ENCODE measurements at regions not wholly inside any gene's neighbourhood (a gene's known extent, or its start where the extent isn't known, plus 50 kb on each side); places are given as distances from the start of the nearest gene placed in this dataset.
A peak's percentile ranks its signal among the peaks of the same experiment; 100 is the strongest.

DNA sequence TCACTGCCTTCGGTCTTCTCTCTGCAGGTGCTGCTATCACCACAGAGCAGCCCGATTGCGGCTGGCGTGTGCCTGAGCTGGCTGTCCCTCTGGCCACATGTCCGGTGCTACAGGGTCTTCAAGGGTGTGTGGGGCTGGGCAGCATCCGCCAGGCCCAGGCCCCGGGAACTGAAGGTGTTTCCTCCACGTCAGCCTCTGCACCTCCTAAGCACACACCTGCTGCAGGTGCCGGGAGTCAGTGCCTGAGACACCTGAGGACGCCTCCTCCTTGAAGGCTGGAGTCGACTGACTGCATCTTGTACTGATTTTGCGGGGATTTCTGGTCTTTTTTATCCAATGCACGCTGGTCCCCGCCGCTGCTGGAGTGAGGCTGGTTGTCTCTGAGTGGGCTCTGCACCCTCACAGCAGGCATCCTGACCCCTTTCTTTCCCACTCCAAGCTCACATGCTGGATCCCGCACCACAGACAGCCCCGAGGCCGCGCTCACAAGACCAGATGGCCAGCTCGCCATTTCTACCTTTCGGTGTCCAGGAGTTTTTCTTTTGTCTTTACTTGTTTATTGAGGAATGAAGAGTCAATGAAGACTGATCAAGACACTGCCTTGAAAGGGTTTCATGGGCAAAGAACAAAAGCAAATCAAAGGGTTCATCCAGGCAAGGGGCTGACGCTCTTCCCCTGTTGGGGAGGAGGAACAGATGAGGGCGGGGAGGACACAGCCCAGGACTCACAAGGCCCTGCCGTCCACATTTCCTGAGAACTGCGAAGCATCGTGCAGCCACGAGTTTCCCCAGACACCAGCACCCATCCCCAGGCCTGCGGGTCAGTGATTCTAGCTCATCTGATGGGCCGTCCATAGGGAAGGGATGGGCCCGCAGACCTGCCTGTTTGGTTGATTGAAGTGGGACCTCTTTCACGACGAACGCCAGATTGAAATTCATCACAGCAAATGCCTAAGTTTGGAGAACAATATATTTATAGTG, 203.8 kb upstream of the SOX1 start:
- no peak for DNase-seq

DNA sequence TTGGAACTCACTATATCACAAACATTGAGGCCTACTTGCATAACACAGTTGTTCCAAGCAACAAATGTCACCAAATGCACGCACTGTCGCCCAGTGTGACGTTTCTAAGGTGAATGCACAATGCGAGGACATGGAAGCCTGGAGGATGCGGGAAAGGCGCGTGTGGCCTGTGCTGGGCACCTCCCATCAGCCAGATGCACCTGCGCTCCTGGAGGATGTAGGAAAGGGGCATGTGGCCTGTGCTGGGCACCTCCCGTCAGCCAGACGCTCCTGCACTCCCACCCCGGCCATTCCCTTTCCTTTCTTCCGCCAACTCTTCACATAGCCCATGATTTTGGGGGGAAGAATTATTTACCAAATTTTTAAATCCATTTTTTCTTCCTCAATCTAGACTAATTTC, 202.4 kb upstream of the SOX1 start:
- DNase-seq: no peak

DNA sequence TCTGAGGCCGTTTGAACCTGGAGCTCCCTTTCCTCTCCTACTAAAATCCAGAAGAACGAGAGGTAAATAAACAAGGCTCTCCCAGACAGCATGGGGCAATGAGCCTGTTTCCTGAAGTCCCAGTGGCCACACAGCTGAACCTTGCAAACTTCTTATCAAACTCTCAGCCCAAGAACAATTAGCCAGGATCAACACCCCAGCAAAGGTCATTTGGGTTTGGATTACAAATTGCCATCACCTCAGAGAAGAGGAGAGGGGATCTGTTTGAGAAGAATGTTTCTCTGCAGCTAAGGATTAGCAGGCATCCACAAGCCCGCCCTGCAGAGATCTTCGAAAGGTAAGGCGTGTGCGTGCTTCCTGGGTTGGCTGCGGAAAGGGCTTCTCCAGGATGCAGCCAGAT, 201.9 kb upstream of the SOX1 start:
- no peak for DNase-seq

DNA sequence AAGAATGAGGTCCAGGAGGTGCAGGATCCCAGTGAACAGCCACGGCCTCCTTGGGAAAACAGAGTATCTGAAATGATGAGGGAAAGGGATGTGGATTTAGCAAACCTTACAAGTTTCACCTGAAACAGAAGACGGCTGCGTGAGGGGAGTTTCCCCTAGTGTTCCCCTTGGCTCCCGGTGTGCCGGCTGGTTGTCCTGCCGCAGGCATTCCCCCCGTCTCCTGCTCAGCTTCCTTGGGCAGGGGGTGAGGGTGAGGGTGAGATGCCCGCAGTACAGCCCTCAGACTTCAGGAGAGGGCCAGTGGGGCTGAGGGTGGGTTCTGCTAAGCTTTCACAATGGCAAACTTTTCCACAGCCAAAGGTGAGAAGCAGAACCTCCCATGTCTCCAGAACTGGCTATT, 201.1 kb upstream of the SOX1 start:
- DNase-seq: no peak

DNA sequence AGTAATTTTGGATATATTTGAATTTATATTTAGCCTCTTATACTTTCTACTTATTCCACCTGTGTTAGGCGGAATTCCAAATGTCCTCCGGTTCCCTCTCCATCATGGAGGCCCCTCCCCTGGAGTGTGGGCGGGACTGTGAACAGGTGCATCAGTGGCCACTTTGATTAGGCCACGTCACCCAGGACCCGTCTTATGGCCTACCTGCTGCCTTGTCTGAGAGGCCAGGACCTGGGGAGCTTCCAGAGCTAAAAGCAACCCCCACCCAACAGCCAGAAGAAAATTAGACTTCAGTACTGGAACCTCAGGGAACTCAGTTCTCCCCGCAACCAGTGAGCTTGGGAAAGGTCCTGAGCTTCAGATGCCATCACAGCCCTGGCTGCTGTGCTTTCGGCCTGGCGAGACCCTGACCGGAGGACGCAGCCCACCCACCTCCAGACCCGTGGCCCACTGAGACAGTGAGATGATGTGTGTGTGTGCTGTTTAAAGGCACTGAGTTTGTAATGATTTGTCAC, 200.2 kb upstream of the SOX1 start:
- no peak for DNase-seq

DNA sequence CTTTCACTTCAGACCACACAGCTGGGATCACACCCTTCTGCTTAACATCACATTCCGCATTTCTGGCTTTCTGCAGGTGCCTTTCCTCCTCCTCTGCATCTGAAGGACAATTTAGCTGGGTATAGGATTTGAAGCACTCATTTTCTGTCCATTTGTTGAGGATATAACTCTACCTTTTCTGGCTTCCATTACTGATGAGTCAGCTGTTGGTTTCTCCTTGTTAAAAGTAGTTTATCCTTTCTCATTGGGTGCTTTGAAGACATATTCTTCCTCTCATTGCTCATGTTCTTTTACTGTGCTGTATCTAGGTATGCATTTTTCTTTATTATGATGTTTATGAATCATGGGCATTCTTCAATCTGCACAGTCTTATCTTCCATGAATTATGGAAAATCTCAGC, 199.3 kb upstream of the SOX1 start:
- DNase-seq: no peak

DNA sequence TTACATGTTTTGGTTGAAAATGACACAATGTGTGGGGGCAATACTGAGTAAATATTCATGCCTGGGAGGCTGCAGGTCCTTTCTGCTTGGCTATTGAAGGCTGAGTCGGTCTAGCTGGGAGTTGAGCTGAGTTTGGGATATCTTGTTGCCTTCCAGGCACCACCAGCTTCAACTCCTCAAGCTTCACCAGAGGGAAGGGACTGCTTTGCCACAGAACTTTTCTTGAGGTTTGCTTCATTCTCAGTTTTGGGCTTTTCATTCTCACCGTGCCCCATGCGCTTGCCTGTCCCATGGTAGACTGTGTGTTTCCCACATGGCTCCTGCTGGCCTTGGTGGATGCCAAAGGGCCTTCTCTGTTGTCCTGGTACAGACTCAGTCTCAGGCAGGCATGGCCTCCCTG, 198.2 kb upstream of the SOX1 start:
- DNase-seq: no peak

DNA sequence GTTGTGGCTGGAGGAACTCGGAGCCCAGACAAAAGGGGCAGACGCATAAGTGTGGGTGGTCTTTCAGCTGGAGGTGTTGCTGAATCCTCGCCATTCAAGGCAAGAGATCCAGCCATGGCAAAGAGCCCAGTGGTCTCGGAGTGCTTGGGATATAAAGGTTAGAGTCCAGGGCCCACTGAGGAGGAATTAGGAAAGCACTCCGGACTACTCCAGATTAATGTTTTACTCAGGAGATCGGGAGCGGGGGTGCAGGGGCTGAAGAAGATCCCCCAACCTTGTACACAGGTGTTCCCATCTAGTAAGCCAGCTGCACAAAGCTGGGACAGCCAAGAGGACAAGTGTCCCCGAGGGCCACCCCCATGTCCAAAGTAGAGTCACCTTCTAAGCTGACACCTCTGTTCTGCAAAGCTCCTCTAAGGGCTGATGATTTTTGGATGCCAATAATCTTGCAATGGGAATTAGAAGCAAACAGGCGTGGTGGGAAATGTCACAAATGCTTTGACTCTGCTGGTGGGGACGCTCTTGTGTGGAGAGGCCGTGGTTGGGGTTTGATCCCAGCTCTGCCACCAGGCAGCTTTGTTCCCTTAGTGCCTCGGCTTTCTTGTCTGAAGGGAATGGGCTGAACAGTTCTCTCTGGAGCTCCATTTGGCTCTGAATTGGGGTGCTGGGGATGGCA, 194.3 kb upstream of the SOX1 start:
- DNase-seq: no peak

DNA sequence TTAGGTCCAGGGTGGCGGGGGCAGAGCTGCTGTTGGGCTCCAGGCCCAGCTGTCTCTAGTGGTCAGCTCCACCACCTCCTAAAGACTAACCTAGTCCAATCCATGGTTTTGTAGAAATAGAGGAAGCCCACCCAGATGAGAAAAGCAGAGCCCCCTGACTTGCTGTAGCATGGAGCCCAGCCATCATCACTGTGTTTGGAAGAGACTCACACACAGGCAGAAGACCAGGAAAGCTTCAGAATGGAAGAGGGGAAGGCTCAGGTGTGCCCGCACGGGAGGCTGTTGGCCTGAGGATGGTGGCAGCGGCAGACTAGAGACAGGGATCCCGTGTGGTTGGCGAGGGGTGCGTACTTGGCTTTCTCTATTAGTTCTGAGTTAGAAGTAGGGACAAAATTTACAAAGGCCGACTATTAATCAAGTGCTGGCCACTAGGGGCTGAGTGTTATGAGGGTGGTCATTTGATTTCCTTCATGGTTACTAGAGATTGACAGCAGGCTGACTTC, 193.2 kb upstream of the SOX1 start:
- DNase-seq: no peak

DNA sequence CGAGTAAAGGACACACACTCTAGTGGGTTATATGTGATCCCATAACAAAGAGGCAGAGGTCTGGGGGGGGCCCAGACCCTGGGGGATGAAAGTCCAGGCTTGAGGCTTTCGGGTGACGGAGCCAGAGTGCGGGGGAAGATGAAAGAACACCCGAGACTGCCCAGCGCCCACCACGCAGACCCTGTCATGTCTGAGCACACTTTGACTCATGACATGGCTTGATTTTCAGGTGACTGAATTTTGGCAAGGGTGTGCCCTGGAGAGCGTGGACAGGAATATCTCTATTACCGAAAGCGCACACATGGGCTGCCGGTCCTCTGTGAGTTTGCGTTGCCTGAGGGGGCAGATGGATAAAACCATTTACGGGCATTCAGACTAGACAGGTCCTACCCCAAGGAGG, 192.0 kb upstream of the SOX1 start:
- no peak for DNase-seq

DNA sequence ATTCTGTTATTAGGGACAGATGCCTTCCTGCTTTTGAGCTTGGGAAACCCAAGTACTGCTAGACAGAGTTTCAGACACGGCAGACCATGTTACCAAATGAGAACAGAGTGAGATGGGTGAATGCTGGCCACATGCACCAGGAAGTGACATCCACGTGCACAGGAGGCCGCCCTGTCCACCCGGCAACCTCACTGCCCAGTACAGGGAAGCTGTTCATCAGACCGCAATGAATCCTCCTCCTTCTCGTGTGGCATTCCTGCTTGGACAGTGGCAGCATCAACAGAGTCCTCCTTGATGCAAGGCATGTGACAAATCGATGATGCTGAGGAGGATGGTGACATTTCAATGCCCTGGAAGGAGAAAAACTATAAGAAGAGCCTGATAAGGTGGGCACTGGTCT, 191.0 kb upstream of the SOX1 start:
- no peak for DNase-seq

DNA sequence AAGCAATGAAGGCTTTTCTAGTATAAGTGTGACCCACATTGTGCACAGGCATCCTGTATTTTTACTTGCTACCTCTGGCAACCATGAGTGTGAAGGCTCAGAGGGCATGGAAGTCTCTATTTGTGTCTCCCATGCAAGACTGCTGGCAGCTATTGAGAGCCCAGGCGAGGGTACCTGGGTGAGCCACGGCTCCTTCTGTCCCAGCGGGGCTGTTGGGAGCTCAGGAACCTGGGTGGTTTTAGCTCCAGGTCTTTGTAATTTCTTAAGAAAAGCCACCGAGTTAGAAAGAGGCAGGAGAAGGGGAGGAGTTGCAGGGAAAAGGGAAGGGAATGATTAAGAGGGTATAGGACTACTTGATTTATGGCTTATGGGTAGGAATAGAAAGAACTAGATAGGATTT, 190.4 kb upstream of the SOX1 start:
- no peak for DNase-seq

DNA sequence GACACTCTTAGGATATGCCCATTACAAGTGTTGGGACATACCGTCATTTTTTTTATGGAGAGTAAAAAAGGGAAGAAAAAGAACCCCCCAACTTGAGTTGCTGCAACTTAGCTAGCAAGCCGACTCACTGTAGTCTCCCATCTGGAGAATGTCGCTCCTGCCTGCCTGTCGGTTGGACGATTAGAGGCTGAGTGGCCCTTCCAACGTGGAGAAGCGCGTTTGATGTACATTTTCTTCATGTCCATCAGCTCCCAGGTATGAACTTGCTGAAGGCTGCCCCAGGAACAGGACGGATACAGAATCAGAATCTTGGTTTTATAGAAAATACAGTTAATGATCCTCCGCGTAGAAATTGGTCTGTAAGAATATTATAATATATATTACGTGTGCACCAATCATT, 189.0 kb upstream of the SOX1 start:
- DNase-seq: no peak

DNA sequence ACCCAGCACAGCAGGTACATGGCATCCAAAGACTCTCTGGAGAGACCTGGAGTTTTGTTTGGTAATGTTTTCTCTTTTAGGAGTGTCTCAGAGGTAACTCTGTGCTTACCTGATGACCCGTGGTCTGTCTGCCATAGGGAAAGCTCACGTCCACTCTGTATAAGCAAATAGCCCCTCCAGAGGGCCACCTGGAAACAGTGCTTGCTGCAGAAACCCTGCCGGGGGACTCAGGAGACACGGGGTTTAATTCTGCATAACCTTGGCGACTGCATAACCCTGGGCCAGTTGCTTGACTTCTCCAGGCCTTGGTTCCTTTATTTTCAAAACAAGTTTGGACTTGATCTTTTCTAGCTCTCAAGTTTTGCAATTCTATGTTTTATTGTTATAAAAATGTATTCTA, 187.2 kb upstream of the SOX1 start:
- no peak for DNase-seq

DNA sequence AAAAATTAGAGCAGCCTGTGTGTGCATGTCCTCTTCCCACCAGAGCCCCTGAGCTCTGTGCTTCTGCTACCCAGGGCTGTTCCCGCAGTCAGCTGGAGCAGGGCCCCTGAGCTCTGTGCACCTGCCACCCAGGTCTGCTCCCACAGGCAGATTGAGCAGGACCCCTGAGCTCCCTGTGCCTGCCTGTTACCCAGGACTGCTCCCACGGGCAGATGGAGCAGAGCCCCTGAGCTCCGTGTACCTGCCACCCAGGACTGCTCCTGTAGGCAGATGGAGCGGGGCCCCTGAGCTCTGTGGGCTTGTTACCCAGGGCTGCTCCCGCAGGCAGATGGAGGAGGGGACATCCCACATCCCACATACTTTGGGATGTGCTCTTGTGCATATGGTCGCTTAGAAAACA, 186.8 kb upstream of the SOX1 start:
- DNase-seq: no peak

DNA sequence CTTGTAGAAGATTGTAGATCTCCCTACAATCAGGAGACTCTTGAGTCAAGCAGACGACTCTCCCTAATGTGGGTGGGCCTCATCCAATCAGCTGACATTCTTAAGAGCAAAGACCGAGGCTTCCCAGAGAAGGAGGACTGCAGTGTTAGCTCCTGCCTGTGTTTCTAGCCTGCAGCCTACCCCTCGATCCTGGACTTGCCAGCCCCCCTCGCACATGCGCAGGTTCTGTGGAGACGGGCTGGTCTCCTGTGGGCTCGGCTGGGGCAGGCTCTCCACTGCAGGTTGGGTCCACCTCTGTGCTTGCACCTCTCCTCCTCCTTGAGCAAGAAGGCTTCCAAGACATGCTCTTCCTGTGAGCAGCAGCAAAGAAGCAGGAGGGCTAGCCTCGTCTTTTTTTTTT, 185.2 kb upstream of the SOX1 start:
- DNase-seq: no peak

DNA sequence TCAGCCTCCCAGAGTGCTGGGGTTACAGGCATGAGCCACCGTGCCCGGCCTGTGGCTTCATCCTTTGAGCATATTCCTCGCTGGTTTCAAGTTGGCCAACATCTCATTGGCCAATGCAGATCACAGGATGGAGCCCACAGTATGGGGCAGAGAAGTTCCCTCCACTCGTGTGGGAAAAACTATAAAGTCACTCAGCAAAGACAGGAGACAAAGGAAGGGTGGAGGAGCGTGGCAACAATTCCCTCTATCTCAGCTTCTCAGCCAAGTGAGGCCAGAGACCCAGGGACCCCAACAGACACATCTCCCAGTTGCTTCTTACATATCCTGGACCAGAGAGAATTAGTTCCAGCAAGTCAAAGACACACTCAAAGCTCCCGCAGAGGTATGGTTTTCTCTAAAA, 184.6 kb upstream of the SOX1 start:
- DNase-seq: no peak

DNA sequence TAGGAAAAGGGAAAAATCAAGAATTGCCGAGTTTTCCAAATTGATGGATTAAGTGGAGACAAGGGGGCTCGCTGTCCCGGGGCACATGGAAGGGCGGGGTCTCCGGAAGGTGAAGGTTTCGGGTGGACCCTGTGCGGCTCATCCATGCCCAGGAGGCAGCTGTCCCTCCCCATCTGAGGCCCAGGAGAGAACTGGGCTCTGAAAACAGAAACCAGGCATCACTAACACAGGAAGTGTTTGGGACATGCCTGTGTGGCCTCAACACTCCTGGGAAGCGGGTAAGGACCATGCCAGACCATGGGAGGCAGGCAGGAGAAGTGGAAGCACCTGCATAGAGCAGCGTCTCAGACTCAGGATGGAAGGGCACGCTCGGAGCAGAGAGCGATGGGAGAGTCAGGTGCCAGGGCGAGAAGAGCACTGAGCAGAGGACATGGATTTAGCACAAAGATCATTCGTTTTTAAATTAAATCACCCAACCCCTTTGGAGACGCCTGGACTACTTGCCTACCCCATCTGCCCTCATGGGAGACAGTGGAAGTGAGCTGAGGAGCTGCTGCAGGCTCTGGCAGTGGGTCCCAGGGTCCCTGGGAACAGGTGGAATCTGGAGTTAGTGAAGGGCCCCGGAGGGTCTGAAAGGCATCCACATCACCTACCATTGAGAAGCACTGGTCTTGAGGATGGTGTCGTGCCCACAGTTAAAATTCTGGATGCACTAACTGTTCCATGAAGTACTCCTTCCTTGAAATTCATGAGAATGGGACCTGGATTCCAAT, 183.2 kb upstream of the SOX1 start:
- DNase-seq: no peak

DNA sequence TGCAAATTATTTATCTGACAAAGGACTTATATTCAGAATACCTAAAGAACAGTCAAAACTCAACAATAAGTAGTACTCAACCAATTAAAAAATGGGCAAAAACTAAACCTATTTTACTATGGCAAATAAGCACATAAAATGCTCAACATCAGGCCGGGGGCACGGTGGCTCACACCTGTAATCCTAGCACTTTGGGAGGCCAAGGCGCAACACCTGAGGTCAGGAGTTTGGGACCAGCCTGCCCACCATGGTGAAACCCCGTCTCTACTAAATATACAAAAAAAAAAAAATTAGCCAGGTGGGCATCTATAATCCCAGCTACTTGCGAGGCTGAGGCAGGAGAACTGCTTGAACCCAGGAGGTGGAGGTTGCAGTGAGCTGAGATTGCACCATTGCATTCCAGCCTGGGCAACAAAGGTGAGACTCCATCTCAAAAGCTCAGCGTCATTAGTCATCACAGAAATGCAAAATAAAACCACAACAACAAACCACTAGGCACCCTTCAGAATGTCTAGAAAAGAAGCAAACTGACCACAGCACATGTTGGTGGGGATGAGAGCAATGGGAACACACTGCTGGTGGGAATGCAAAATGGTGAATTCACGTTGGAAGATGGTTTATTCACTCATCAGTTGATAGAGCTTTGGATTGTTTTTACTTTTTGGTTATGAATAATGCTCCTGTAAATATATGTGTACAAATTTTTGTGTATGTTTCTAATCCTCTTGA, 180.6 kb upstream of the SOX1 start:
- no peak for DNase-seq

DNA sequence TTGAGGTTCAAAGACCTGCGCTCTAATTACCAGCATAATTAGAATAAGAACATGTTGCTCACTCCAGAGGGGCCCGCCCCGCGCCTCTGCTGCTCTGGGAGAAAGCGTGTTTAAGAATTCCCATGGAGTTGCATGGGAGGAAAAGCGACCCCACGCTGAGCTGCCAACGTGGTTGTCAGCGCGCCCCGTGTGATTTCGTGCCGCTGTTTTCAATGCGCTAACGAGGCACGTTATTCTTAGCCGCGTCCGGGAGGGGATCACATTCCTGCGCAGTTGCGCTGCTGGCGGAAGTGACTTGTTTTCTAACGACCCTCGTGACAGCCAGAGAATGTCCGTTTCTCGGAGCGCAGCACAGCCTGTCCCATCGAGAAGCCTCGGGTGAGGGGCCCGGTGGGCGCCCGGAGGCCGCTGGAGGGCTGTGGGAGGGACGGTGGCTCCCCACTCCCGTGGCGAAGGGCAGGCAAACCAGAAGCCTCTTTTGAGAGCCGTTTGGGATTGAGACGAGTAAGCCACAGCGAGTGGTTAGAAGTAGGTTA, 173.8 kb upstream of the SOX1 start:
- DNase-seq: peak; percentile 66

DNA sequence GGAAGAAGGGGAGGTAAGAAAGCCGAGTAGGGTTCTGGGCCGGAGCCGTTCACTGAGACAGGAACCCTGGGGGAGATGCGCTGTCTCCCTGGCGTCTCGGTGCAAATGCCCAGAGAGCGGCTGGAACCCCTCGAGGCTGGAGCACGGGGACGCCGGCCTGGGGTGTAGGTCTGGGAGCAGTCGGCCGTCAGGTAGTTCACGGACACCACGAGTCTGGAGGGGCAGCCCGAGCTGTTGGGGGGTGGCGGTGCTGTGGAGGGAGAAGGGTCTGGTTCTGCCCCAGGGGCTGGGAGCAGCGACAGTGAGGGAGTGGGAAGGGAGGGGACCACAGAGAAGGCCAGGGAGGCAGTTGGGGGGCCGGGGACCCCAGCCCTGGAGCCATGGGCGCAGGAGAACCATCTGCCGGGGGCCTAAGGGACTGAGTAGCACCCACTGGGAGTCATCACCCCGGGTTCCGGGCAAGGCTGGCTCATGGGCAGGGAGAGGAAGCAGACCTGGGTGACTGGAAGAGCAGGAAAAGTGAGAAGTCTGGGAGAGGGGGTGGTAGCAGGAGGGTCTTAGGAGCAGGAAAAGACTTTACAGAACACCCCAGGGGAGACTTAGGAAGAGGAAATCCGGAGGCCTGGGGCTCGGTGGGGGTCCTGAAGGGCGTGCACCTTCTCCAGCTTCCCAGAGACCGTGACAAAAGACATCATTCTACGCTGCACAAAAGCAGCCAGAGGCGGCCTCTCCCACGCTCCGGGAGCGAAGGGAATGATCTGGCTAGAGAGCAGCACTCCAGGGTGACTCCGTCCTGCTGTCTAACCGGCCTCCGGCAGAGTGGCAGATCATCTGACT, 173.1 kb upstream of the SOX1 start:
- DNase-seq: peak; percentile 5
